Activated CD8-positive, alpha-beta memory T cell treated with anti-CD3 and anti-CD28 coated beads, Interleukin-2, amount 10 ng/mL, durations not matched to agents 7 days and 5 days (primary cell): ENCODE measurements at regions not wholly inside any gene's neighbourhood (a gene's known extent, or its start where the extent isn't known, plus 50 kb on each side); places are given as distances from the start of the nearest gene placed in this dataset.
"Not testable (repeated sequence)": the region's sequence is repeated elsewhere in the genome, so short reads cannot be mapped to it uniquely, and the experiment has no call there.

Experiments used
- ATAC-seq: fragments of 150-1000 bp; cut with Tn5 transposase; one replicate; pipeline ENCODE4 v1.10.0; 2021; ENCODE audit warnings: moderate library complexity
- CTCF ChIA-PET: fragments of 350-600 bp; sonication (Branson Sonifier 250); formaldehyde crosslinking; loops from one replicate; lab custom pipeline; 2021; ENCODE audit warnings: antibody characterized with exemption; lab: Charles Lee
- DNase-seq: peaks from one replicate; pipeline ENCODE4 v3.0.0-alpha.2; 2020
- H3K27ac Mint-ChIP-seq: one replicate; pipeline ENCODE4 v1.8.0; 2021; ENCODE audit warnings: mild to moderate bottlenecking, mixed read lengths
- H3K27me3 Mint-ChIP-seq: one replicate; pipeline ENCODE4 v1.8.0; 2021; ENCODE audit warnings: mixed read lengths
- H3K36me3 Mint-ChIP-seq: one replicate; pipeline ENCODE4 v1.8.0; 2021; ENCODE audit warnings: mild to moderate bottlenecking, mixed read lengths
- H3K4me1 Mint-ChIP-seq: one replicate; pipeline ENCODE4 v1.8.0; 2021; ENCODE audit warnings: mixed read lengths
- H3K4me3 Mint-ChIP-seq: one replicate; pipeline ENCODE4 v1.8.0; 2021; ENCODE audit warnings: mild to moderate bottlenecking, moderate library complexity, mixed read lengths
- H3K9me3 Mint-ChIP-seq: one replicate; pipeline ENCODE4 v1.8.0; 2022; ENCODE audit warnings: low read depth, mixed read lengths

- no peak overlapping the region for H3K4me3 Mint-ChIP-seq
- H3K27me3 Mint-ChIP-seq = no peaks in the 10 kb centered on the region
- ATAC-seq (no peak), DNase-seq (no peak)
- CTCF ChIA-PET = no interaction called here
- H3K4me1 Mint-ChIP-seq = no peaks in the 10 kb centered on the region
- no peak overlapping the region for H3K27ac Mint-ChIP-seq
- H3K36me3 Mint-ChIP-seq = no peaks in the 10 kb centered on the region
- H3K9me3 Mint-ChIP-seq = no peaks in the 10 kb centered on the region
Observed at GRCh38 chr10:111595173-111595572, 518.3 kb downstream of the ADRA2A start.

GRCh38 chr10:111598433-111599059, 521.7 kb downstream of the ADRA2A start:
- H3K4me3 Mint-ChIP-seq = no peak overlapping the region
- DNase-seq (peak; percentile 48), ATAC-seq (peak; percentile 64)
- CTCF ChIA-PET = interaction anchor here (0.7 to 2.7 kb wide), 6 partner anchors 9 to 539 kb away, joined by 3 to 15 read pairs (median 4); partner anchors contain the start of gene ADRA2A
- no peaks in the 10 kb centered on the region for H3K4me1 Mint-ChIP-seq
- no peak overlapping the region for H3K27ac Mint-ChIP-seq
- no peaks in the 10 kb centered on the region for H3K36me3 Mint-ChIP-seq
- no peaks in the 10 kb centered on the region for H3K27me3 Mint-ChIP-seq
- H3K9me3 Mint-ChIP-seq = no peaks in the 10 kb centered on the region

- Mint-ChIP-seq H3K36me3 (no peaks in the 10 kb centered on the region), H3K4me1 (no peaks in the 10 kb centered on the region), H3K9me3 (no peaks in the 10 kb centered on the region), H3K4me3 (no peak overlapping the region), H3K27ac (no peak overlapping the region), H3K27me3 (no peaks in the 10 kb centered on the region)
- CTCF ChIA-PET = interaction anchor here (2.7 kb wide), 1 partner anchor 523 kb away, joined by 15 read pairs; the partner anchor contains the start of gene ADRA2A
- no peak for DNase-seq
- no peak for ATAC-seq
Observed at GRCh38 chr10:111599943-111600342, 523.1 kb downstream of the ADRA2A start.

- ATAC-seq = no peak
- no peak for DNase-seq
- Mint-ChIP-seq H3K9me3 (no peaks in the 10 kb centered on the region), H3K4me3 (no peak overlapping the region), H3K36me3 (no peaks in the 10 kb centered on the region), H3K4me1 (no peaks in the 10 kb centered on the region), H3K27ac (no peak overlapping the region), H3K27me3 (no peaks in the 10 kb centered on the region)
- CTCF ChIA-PET = no interaction called here
Observed at GRCh38 chr10:111600772-111601171, 523.9 kb downstream of the ADRA2A start.

- no peak overlapping the region for H3K27ac Mint-ChIP-seq
- H3K27me3 Mint-ChIP-seq = peaks cover 3% of the 10 kb centered on the region
- ATAC-seq (no peak), DNase-seq (no peak)
- no peaks in the 10 kb centered on the region for H3K36me3 Mint-ChIP-seq
- H3K4me3 Mint-ChIP-seq = no peak overlapping the region
- H3K9me3 Mint-ChIP-seq = no peaks in the 10 kb centered on the region
- CTCF ChIA-PET = no interaction called here
- no peaks in the 10 kb centered on the region for H3K4me1 Mint-ChIP-seq
Observed at GRCh38 chr10:111612273-111612672, 535.4 kb downstream of the ADRA2A start.

- Mint-ChIP-seq H3K36me3 (no peaks in the 10 kb centered on the region), H3K27me3 (no peaks in the 10 kb centered on the region), H3K9me3 (peaks cover 3% of the 10 kb centered on the region), H3K4me3 (no peak overlapping the region), H3K27ac (no peak overlapping the region), H3K4me1 (no peaks in the 10 kb centered on the region)
- CTCF ChIA-PET = no interaction called here
- DNase-seq (no peak), ATAC-seq (no peak)
Observed at GRCh38 chr10:111634191-111634590, 549.4 kb downstream of the GPAM start.

GRCh38 chr10:111646021-111646420, 537.5 kb downstream of the GPAM start:
- CTCF ChIA-PET = no interaction called here
- Mint-ChIP-seq H3K4me1 (no peaks in the 10 kb centered on the region), H3K27me3 (no peaks in the 10 kb centered on the region), H3K27ac (no peak overlapping the region), H3K4me3 (no peak overlapping the region), H3K9me3 (peaks cover 9% of the 10 kb centered on the region), H3K36me3 (no peaks in the 10 kb centered on the region)
- DNase-seq (no peak), ATAC-seq (no peak)

- no peak for DNase-seq
- Mint-ChIP-seq H3K36me3 (no peaks in the 10 kb centered on the region), H3K27ac (no peak overlapping the region), H3K27me3 (no peaks in the 10 kb centered on the region), H3K4me3 (no peak overlapping the region), H3K4me1 (no peaks in the 10 kb centered on the region), H3K9me3 (peaks cover 9% of the 10 kb centered on the region)
- ATAC-seq = no peak
- CTCF ChIA-PET = no interaction called here
Observed at GRCh38 chr10:111648046-111648445, 535.5 kb downstream of the GPAM start.

GRCh38 chr10:111649080-111649479, 534.5 kb downstream of the GPAM start:
- H3K27me3 Mint-ChIP-seq, DNase-seq, H3K4me3 Mint-ChIP-seq, H3K27ac Mint-ChIP-seq, CTCF ChIA-PET, H3K36me3 Mint-ChIP-seq, ATAC-seq, H3K9me3 Mint-ChIP-seq, H3K4me1 Mint-ChIP-seq: not testable (repeated sequence)

- CTCF ChIA-PET = no interaction called here
- no peaks in the 10 kb centered on the region for H3K36me3 Mint-ChIP-seq
- peaks cover 9% of the 10 kb centered on the region for H3K9me3 Mint-ChIP-seq
Observed at GRCh38 chr10:111650088-111650487, 533.5 kb downstream of the GPAM start.

GRCh38 chr10:111656066-111656465, 527.5 kb downstream of the GPAM start:
- CTCF ChIA-PET = no interaction called here
- H3K4me3 Mint-ChIP-seq = no peak overlapping the region
- H3K4me1 Mint-ChIP-seq = no peaks in the 10 kb centered on the region
- ATAC-seq (no peak), DNase-seq (no peak)
- H3K27me3 Mint-ChIP-seq = no peaks in the 10 kb centered on the region
- H3K27ac Mint-ChIP-seq = no peak overlapping the region
- no peaks in the 10 kb centered on the region for H3K36me3 Mint-ChIP-seq
- no peaks in the 10 kb centered on the region for H3K9me3 Mint-ChIP-seq

More at GRCh38 chr10:111650088-111650487, 533.5 kb downstream of the GPAM start:
- no peaks in the 10 kb centered on the region for H3K4me1 Mint-ChIP-seq
- H3K27ac Mint-ChIP-seq = no peak overlapping the region
- H3K27me3 Mint-ChIP-seq = no peaks in the 10 kb centered on the region
- ATAC-seq (no peak), DNase-seq (no peak)
- H3K4me3 Mint-ChIP-seq = no peak overlapping the region

GRCh38 chr10:111677759-111678158, 505.8 kb downstream of the GPAM start:
- no peaks in the 10 kb centered on the region for H3K4me1 Mint-ChIP-seq
- CTCF ChIA-PET = no interaction called here

GRCh38 chr10:111686796-111687195, 496.8 kb downstream of the GPAM start:
- DNase-seq (no peak), ATAC-seq (no peak)
- no peaks in the 10 kb centered on the region for H3K36me3 Mint-ChIP-seq
- H3K9me3 Mint-ChIP-seq = no peaks in the 10 kb centered on the region
- H3K4me1 Mint-ChIP-seq = no peaks in the 10 kb centered on the region
- CTCF ChIA-PET = no interaction called here
- no peak overlapping the region for H3K4me3 Mint-ChIP-seq
- H3K27me3 Mint-ChIP-seq = no peaks in the 10 kb centered on the region
- no peak overlapping the region for H3K27ac Mint-ChIP-seq

More at GRCh38 chr10:111677759-111678158, 505.8 kb downstream of the GPAM start:
- Mint-ChIP-seq H3K9me3 (no peaks in the 10 kb centered on the region), H3K36me3 (no peaks in the 10 kb centered on the region), H3K4me3 (no peak overlapping the region), H3K27ac (no peak overlapping the region), H3K27me3 (no peaks in the 10 kb centered on the region)
- ATAC-seq (no peak), DNase-seq (no peak)

- no peaks in the 10 kb centered on the region for H3K27me3 Mint-ChIP-seq
- H3K4me1 Mint-ChIP-seq = no peaks in the 10 kb centered on the region
- DNase-seq (no peak), ATAC-seq (no peak)
- CTCF ChIA-PET = no interaction called here
- H3K27ac Mint-ChIP-seq = no peak overlapping the region
- H3K4me3 Mint-ChIP-seq = no peak overlapping the region
- no peaks in the 10 kb centered on the region for H3K36me3 Mint-ChIP-seq
- no peaks in the 10 kb centered on the region for H3K9me3 Mint-ChIP-seq
Observed at GRCh38 chr10:111698711-111699110, 484.9 kb downstream of the GPAM start.
